ENCODE measurements at regions not wholly inside any gene's neighbourhood (a gene's known extent, or its start where the extent isn't known, plus 50 kb on each side); places are given as distances from the start of the nearest gene placed in this dataset.

DNA sequence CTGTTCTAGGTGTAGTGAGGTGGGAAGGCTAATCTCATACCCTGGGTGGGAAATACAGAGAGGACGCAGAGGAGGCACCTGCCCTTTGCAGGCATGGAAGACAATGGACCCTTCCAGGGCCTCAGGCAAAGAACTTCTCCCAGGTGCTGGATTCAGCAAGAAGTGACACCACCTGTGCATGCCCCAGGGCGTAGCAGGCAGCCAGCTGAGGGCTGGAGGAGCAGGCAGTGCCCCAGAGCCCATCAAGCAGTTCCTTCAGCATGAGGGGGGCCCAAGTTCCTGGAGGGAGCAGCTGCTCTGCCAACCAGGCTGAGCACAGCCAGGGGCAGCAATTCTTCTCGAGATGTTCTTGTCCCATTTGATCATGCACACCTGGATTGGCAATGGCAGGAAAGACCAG is 170.3 kb upstream of the PDE10A start:
- no peak for DNase-seq (ENCODE audit: low read depth)
- TF ChIP-seq, protein P1, sequence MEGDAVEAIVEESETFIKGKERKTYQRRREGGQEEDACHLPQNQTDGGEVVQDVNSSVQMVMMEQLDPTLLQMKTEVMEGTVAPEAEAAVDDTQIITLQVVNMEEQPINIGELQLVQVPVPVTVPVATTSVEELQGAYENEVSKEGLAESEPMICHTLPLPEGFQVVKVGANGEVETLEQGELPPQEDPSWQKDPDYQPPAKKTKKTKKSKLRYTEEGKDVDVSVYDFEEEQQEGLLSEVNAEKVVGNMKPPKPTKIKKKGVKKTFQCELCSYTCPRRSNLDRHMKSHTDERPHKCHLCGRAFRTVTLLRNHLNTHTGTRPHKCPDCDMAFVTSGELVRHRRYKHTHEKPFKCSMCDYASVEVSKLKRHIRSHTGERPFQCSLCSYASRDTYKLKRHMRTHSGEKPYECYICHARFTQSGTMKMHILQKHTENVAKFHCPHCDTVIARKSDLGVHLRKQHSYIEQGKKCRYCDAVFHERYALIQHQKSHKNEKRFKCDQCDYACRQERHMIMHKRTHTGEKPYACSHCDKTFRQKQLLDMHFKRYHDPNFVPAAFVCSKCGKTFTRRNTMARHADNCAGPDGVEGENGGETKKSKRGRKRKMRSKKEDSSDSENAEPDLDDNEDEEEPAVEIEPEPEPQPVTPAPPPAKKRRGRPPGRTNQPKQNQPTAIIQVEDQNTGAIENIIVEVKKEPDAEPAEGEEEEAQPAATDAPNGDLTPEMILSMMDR (conservative IDR thresholded peaks at IDR 0.05; ENCODE audit: low read length), result no peak
- H3K4me3 ChIP-seq (ENCODE audit: low read length), result no peak overlapping the region

DNA sequence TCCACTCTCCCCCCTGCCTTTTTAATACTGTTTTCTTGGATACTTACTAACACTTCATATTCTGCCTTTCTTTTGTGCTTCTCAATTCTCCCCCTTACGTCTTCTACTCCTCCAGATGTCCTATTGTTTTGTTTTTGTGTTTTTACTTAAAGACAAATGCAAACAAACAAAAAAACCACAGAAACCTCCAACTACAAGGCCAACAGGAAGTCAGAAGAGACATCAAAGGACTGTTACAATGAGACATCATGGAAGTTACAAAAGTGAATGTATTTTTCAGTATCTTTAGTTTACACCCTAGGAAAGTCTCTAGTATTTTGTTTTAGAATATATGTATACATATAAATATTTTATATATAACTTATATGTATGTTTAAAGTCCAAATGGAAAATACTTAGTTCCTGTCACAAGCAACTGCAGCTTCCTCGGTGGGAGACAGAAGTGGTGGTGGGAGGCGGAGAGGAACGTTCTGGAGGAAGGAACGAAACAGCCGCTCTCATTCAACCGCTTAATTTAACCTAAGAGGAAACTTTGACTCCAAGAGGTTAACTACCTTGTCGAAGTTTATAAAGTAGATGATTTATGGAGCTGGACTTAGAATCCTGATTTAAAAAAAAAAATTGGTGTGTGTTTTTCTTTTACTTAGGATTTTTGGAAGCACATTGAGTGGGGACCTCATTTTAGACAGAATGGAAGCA is 168.9 kb upstream of the PDE10A start:
- no peak overlapping the region for H3K4me3 ChIP-seq (ENCODE audit: low read length)
- TF ChIP-seq, protein P1 (conservative IDR thresholded peaks at IDR 0.05; ENCODE audit: low read length), result no peak
- no peak for DNase-seq (ENCODE audit: low read depth)

DNA sequence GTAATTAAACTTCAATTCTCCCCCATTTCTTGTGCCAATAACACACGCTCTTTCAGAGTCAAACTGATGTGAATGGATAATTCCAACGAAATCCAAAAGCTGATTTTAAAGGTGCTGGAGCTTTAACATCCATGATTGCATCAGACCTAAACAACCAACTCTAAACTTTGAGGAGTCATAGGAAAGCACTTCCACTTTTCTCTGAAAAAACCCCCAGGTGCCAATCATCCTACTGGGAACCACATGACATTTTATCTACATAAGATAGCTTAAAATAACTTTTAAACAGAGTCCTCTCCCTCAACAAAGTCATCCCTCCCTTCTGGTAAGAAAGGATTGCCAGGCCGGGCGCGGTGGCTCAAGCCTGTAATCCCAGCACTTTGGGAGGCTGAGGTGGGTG is 167.7 kb upstream of the PDE10A start:
- no peak overlapping the region for H3K4me3 ChIP-seq (ENCODE audit: low read length)
- TF ChIP-seq, protein P1 (conservative IDR thresholded peaks at IDR 0.05; ENCODE audit: low read length), result no peak
- DNase-seq (ENCODE audit: low read depth), result no peak

DNA sequence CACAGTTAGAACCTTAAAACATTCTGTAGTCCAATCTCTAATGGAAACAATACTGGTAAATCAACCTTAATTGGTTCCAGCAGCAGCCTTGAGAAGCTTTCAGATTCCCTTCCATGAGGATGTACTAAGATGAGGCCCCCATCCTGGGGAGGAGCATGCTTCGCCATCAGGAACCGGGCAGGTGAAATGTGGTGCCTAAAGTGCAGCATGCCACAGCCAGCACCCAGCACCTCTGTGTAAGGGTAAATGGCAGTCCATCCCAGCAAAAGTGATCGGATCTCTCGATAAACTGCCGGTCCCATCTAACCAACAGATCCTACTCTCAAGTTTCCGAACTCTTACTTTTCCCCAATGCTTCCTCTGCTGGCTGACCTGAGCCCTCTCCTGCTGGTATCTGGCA is 166.3 kb upstream of the PDE10A start:
- H3K4me3 ChIP-seq (ENCODE audit: low read length), result no peak overlapping the region
- TF ChIP-seq, protein P1 (conservative IDR thresholded peaks at IDR 0.05; ENCODE audit: low read length), result no peak
- no peak for DNase-seq (ENCODE audit: low read depth)

DNA sequence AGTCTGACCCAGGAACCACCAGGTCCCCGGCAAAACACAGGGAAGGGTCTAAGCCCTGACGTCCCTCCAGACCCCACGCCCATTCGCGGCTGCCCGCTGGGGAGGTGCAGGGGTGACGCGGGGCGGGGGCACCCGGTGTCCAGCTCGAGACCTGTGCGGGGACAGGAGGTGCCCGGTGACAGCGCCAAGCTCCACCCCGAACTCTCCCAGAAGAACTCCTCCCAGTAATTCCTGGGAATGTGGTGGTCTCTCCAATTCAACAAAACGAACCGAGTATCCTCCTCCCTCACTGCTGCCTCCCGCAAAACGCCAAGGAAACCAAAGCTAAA is 164.1 kb upstream of the PDE10A start:
- DNase-seq (ENCODE audit: low read depth), result no peak
- TF ChIP-seq, protein P1 (conservative IDR thresholded peaks at IDR 0.05; ENCODE audit: low read length), result no peak
- no peak overlapping the region for H3K4me3 ChIP-seq (ENCODE audit: low read length)

DNA sequence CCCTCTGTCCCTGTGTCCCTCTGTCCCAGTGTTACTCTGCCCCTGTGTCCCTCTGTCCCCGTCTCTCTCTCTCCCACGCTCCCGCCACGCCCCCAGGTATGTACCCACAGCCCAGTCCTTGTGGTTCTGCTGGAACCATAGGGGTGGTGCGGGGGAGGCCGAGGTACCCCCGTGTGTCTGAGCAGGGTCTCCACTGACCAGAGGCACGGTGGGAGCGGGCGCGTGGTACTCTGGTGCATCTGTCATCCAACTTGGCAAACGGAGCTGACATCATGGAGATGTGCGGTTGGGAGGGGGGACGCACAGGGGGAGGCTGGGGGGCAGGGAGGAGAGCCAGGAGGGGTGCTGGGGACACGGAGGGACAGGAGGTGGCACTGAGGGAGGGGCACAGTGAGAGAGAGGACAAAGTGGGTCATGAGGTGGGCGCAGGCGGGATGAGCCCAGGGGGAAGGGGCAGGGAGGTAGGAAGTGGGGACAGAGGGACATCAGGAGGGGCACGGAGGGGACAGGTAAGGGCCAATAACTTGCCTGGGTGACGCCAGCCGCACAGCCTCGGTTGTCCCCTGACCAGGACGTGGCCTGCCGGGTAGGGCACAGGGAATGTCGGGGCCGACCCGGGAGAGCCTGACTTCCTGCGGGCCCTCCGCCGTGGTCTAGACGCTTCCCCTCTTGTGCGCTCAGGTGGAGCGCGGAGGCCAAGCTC is 163.6 kb upstream of the PDE10A start:
- TF ChIP-seq, protein P1 (conservative IDR thresholded peaks at IDR 0.05; ENCODE audit: low read length), result no peak
- DNase-seq (ENCODE audit: low read depth), result no peak
- H3K4me3 ChIP-seq (ENCODE audit: low read length), result no peak overlapping the region

DNA sequence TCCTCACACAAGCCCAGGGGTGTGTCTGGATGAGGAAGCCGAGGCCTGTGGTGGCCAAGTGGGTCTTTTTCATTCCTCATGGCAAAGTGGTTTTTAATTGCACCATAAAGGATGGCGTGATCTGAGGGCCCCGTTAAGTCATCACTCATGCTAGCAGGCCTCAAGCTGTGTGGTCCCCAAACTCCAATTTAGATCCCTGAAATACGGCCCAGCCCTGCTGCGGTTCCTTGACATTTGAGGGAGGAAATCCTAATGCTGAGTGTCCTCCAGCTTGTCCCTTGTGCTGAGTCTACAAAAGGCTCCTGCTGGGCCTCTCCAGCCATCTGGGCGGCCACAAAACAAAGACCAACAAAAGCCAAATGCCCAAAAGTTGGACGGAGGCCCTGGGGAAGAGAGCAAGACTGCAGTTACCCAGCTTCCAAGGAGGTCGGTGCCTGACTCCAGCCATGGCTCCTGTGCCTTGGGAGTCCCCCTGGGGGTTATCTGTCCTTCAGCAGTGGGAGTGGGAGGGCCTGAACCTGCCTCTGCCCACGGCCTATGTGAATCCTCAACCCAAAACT is 162.3 kb upstream of the PDE10A start:
- H3K4me3 ChIP-seq (ENCODE audit: low read length), result no peak overlapping the region
- TF ChIP-seq, protein P1 (conservative IDR thresholded peaks at IDR 0.05; ENCODE audit: low read length), result no peak
- DNase-seq (ENCODE audit: low read depth), result no peak

Data from AG10803 (cell line).